ENCODE measurements at regions not wholly inside any gene's neighbourhood (a gene's known extent, or its start where the extent isn't known, plus 50 kb on each side); places are given as distances from the start of the nearest gene placed in this dataset.
"Not testable (repeated sequence)": the region's sequence is repeated elsewhere in the genome, so short reads cannot be mapped to it uniquely, and the experiment has no call there.

GRCh38 chr4:84244346-84244801 lies 254.7 kb downstream of the NKX6-1 start:
- not testable (repeated sequence) for H3K36me3 Mint-ChIP-seq (ENCODE audit: insufficient read depth); DNase-seq; H3K4me1 Mint-ChIP-seq (ENCODE audit: low read depth in 2 of 2); H3K4me3 Mint-ChIP-seq; H3K27ac Mint-ChIP-seq; ATAC-seq (replicated peaks); H3K27me3 Mint-ChIP-seq
- H3K9me3 Mint-ChIP-seq: peaks cover 9 to 14% of the 10 kb centered on the region in 2 donors

- peaks cover 9 to 14% of the 10 kb centered on the region in 2 donors for H3K9me3 Mint-ChIP-seq
- H3K4me3 Mint-ChIP-seq: no peak overlapping the region
- DNase-seq: no peak
- H3K36me3 Mint-ChIP-seq (ENCODE audit: insufficient read depth): no peaks in the 10 kb centered on the region
- H3K4me1 Mint-ChIP-seq (ENCODE audit: low read depth in 2 of 2): no peaks in the 10 kb centered on the region
- no peaks in the 10 kb centered on the region for H3K27me3 Mint-ChIP-seq
- H3K27ac Mint-ChIP-seq: no peak overlapping the region
- ATAC-seq (replicated peaks): no peak
Measured at GRCh38 chr4:84243685-84244084, 255.4 kb downstream of the NKX6-1 start.

GRCh38 chr4:84239278-84239845 lies 259.7 kb downstream of the NKX6-1 start:
- Mint-ChIP-seq H3K27ac (no peak overlapping the region), H3K4me3 (no peak overlapping the region), H3K9me3 (peaks cover 0 to 6% of the 10 kb centered on the region in 2 donors), H3K27me3 (no peaks in the 10 kb centered on the region), H3K4me1 (ENCODE audit: low read depth in 2 of 2) (no peaks in the 10 kb centered on the region), H3K36me3 (ENCODE audit: insufficient read depth) (no peaks in the 10 kb centered on the region)
- ATAC-seq (replicated peaks): no peak
- no peak for DNase-seq

- Mint-ChIP-seq H3K27me3 (no peaks in the 10 kb centered on the region), H3K4me1 (ENCODE audit: low read depth in 2 of 2) (no peaks in the 10 kb centered on the region), H3K36me3 (ENCODE audit: insufficient read depth) (no peaks in the 10 kb centered on the region), H3K27ac (no peak overlapping the region), H3K9me3 (peaks cover 0 to 6% of the 10 kb centered on the region in 2 donors), H3K4me3 (no peak overlapping the region)
- no peak for ATAC-seq (replicated peaks)
- DNase-seq: no peak
Measured at GRCh38 chr4:84238247-84239090, 260.6 kb downstream of the NKX6-1 start.

GRCh38 chr4:84237008-84237407 lies 262.1 kb downstream of the NKX6-1 start:
- Mint-ChIP-seq H3K27me3 (no peaks in the 10 kb centered on the region), H3K4me3 (no peak overlapping the region), H3K9me3 (peaks cover 0 to 6% of the 10 kb centered on the region in 2 donors), H3K36me3 (ENCODE audit: insufficient read depth) (no peaks in the 10 kb centered on the region), H3K27ac (no peak overlapping the region), H3K4me1 (ENCODE audit: low read depth in 2 of 2) (no peaks in the 10 kb centered on the region)
- DNase-seq: no peak
- no peak for ATAC-seq (replicated peaks)

DNA sequence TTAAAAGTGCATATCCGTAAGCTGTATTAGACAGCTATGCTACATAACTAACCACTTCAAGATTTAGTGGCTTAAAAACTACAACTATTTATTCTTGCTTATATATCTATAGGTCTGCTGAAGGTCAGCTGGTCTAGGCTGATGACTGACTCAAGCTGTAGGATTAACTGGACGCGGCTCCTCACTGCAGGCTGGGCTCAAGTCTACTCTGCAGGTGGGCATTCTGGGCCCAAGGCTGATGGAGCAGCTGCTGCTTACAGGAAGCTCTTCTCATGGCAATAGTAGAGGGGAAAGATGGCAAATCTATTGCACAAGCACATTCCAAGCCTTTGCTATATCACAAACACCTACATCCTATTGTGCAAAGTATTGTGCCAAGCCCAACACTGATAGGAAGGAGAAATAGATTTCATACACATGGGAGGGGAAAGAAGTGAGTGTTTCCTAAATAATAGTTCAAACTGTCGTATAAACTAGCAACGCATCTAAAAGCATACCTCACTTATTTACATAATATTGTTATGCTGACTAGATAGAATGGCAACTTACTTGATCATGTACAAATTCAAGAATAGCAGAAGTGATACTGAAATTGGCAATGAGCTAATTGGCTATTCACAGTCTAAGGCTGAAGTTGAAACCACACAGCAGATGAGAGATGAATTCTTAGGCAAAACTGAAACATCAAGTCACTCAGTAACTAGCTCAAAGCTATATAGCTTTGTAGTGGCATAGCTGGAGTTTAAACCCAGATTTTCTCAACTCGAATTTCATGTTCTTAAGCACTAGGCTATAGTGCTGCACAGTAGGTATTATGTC lies 263.8 kb downstream of the NKX6-1 start:
- ATAC-seq (replicated peaks) (no peak), DNase-seq (no peak)
- H3K27me3 Mint-ChIP-seq: no peaks in the 10 kb centered on the region
- H3K4me3 Mint-ChIP-seq: no peak overlapping the region
- peaks cover 0 to 3% of the 10 kb centered on the region in 2 donors for H3K9me3 Mint-ChIP-seq
- no peak overlapping the region for H3K27ac Mint-ChIP-seq
- no peaks in the 10 kb centered on the region for H3K4me1 Mint-ChIP-seq (ENCODE audit: low read depth in 2 of 2)
- no peaks in the 10 kb centered on the region for H3K36me3 Mint-ChIP-seq (ENCODE audit: insufficient read depth)

- Mint-ChIP-seq H3K9me3 (peaks cover 3 to 7% of the 10 kb centered on the region in 2 donors), H3K4me1 (ENCODE audit: low read depth in 2 of 2) (no peaks in the 10 kb centered on the region), H3K4me3 (no peak overlapping the region), H3K36me3 (ENCODE audit: insufficient read depth) (no peaks in the 10 kb centered on the region), H3K27ac (no peak overlapping the region), H3K27me3 (no peaks in the 10 kb centered on the region)
- DNase-seq (no peak), ATAC-seq (replicated peaks) (no peak)
Measured at GRCh38 chr4:84232309-84233095, 266.6 kb downstream of the NKX6-1 start.

GRCh38 chr4:84231539-84232055 lies 267.5 kb downstream of the NKX6-1 start:
- Mint-ChIP-seq H3K36me3 (ENCODE audit: insufficient read depth) (no peaks in the 10 kb centered on the region), H3K4me3 (no peak overlapping the region), H3K27me3 (no peaks in the 10 kb centered on the region), H3K9me3 (peaks cover 3 to 7% of the 10 kb centered on the region in 2 donors), H3K4me1 (ENCODE audit: low read depth in 2 of 2) (no peaks in the 10 kb centered on the region), H3K27ac (no peak overlapping the region)
- DNase-seq (no peak), ATAC-seq (replicated peaks) (no peak)

DNA sequence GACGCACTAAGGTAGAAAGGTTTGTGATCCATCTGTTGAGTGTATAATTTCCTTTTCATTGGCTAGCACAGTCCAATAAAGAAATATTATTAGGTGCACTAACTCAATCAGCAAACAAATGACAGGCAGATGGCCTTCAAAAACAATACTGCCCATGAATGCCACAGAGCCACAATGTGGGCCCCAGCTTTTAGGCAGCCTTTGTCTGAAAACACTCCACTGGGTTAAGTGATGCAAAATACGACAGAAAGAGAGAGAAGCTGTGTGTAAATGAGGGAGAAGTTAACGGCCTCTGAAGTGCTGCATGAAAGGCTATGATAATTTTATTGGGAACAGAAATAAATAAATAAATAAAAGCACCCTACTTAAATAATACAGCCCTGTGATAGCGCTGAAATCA lies 274.6 kb downstream of the NKX6-1 start:
- no peak overlapping the region for H3K4me3 Mint-ChIP-seq
- ATAC-seq (replicated peaks): no peak
- no peaks in the 10 kb centered on the region for H3K36me3 Mint-ChIP-seq (ENCODE audit: insufficient read depth)
- H3K27me3 Mint-ChIP-seq: no peaks in the 10 kb centered on the region
- DNase-seq: no peak
- no peaks in the 10 kb centered on the region for H3K4me1 Mint-ChIP-seq (ENCODE audit: low read depth in 2 of 2)
- H3K9me3 Mint-ChIP-seq: peaks cover 7% of the 10 kb centered on the region in 2 donors
- H3K27ac Mint-ChIP-seq: no peak overlapping the region

GRCh38 chr4:84221704-84222103 lies 277.4 kb downstream of the NKX6-1 start:
- DNase-seq (no peak), ATAC-seq (replicated peaks) (no peak)
- Mint-ChIP-seq H3K27ac (no peak overlapping the region), H3K4me3 (no peak overlapping the region), H3K4me1 (ENCODE audit: low read depth in 2 of 2) (no peaks in the 10 kb centered on the region), H3K36me3 (ENCODE audit: insufficient read depth) (no peaks in the 10 kb centered on the region), H3K9me3 (peaks cover 0 to 7% of the 10 kb centered on the region in 2 donors), H3K27me3 (no peaks in the 10 kb centered on the region)

- ATAC-seq (replicated peaks) (no peak), DNase-seq (no peak)
- Mint-ChIP-seq H3K4me1 (ENCODE audit: low read depth in 2 of 2) (no peaks in the 10 kb centered on the region), H3K36me3 (ENCODE audit: insufficient read depth) (no peaks in the 10 kb centered on the region), H3K27ac (no peak overlapping the region), H3K27me3 (no peaks in the 10 kb centered on the region), H3K9me3 (peaks cover 0 to 7% of the 10 kb centered on the region in 2 donors), H3K4me3 (no peak overlapping the region)
Measured at GRCh38 chr4:84220990-84221389, 278.1 kb downstream of the NKX6-1 start.

DNA sequence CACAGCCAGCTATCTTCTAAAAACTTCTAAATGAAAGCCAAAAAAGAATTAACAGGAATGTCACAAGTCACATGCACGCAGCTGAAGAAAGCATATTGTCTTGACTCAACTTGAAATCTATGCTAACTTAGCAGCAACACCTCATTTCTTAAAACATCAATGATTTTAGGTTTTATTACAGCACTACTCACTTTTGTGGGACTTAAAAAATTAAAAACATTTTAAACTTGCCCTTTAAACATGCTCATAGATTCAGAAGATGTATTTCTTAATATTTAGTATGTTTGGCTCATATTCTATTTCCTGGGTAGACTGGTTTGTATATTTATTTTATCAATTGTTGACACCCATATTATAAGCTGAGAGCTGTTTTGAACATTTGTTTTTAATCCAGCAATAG lies 279.4 kb downstream of the NKX6-1 start:
- Mint-ChIP-seq H3K9me3 (peaks cover 0 to 7% of the 10 kb centered on the region in 2 donors), H3K4me1 (ENCODE audit: low read depth in 2 of 2) (no peaks in the 10 kb centered on the region), H3K36me3 (ENCODE audit: insufficient read depth) (no peaks in the 10 kb centered on the region), H3K4me3 (no peak overlapping the region), H3K27ac (no peak overlapping the region), H3K27me3 (no peaks in the 10 kb centered on the region)
- ATAC-seq (replicated peaks) (no peak), DNase-seq (no peak)

GRCh38 chr4:84218031-84218430 lies 281.1 kb downstream of the NKX6-1 start:
- Mint-ChIP-seq H3K4me3 (no peak overlapping the region), H3K4me1 (ENCODE audit: low read depth in 2 of 2) (no peaks in the 10 kb centered on the region), H3K27ac (no peak overlapping the region), H3K9me3 (peaks cover 0 to 2% of the 10 kb centered on the region in 2 donors), H3K27me3 (no peaks in the 10 kb centered on the region), H3K36me3 (ENCODE audit: insufficient read depth) (no peaks in the 10 kb centered on the region)
- ATAC-seq (replicated peaks) (no peak), DNase-seq (no peak)
